ENCODE measurements at regions not wholly inside any gene's neighbourhood (a gene's known extent, or its start where the extent isn't known, plus 50 kb on each side); places are given as distances from the start of the nearest gene placed in this dataset.

- ChIA-PET POLR2A (no interaction called here), CTCF (no interaction called here)
- H3K27me3 ChIP-seq (ENCODE audit: control insufficient read depth in 1 of 2, insufficient read depth in 2 of 2, low read length in 2 of 2) = no peaks in the 10 kb centered on the region
- H3K27ac ChIP-seq (ENCODE audit: low read depth in 1 of 2, low read length in 2 of 2) = no peak overlapping the region
- H3K4me1 ChIP-seq (ENCODE audit: insufficient read depth, low read length) = no peaks in the 10 kb centered on the region
- Mint-ChIP-seq H3K9me3 (peaks cover 6% of the 10 kb centered on the region), H3K27ac (no peak overlapping the region), H3K4me1 (ENCODE audit: low read depth) (no peaks in the 10 kb centered on the region), H3K27me3 (no peaks in the 10 kb centered on the region), H3K4me3 (no peak overlapping the region), H3K36me3 (ENCODE audit: low read depth) (no peaks in the 10 kb centered on the region)
- intact Hi-C loops (cut with DNase I, micrococcal nuclease) = no loop called here
- no peak for TF ChIP-seq CTCF (IDR thresholded peaks at IDR 0.05)
- H3K4me3 ChIP-seq (ENCODE audit: low read length) = no peak overlapping the region
- H3K36me3 ChIP-seq (ENCODE audit: insufficient read depth, low read length) = no peaks in the 10 kb centered on the region
- ATAC-seq (ENCODE audit: poor library complexity) (no peak), DNase-seq (no peak)
- H3K9me3 ChIP-seq (ENCODE audit: control insufficient read depth in 1 of 2, insufficient read depth in 1 of 2, low read length in 2 of 2) = no peaks in the 10 kb centered on the region
Measured at GRCh38 chr1:219542828-219543518, 69.9 kb downstream of the ZC3H11B start.

DNA sequence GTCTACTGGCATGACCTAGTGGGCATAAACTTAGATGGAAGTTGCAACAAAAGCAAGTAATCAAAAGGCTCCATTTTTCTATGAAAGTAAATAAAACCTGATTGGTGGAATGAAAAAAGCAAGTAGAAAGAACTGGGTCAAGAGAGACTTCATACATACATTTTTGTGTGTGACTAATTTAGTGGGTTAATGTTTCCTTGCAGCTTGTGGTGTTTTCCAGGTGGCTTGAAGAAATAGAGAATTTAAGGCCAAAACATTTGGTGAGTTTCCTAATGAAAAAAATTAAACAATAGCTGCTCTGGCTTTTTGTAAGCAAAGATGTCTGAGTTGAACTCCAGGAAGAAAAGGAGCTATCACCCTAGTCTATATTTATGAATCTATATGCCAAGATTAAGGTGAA is 71.0 kb downstream of the ZC3H11B start:
- no peak overlapping the region for H3K4me3 ChIP-seq (ENCODE audit: low read length)
- Mint-ChIP-seq H3K9me3 (peaks cover 6% of the 10 kb centered on the region), H3K4me3 (no peak overlapping the region), H3K27ac (no peak overlapping the region), H3K27me3 (no peaks in the 10 kb centered on the region), H3K36me3 (ENCODE audit: low read depth) (no peaks in the 10 kb centered on the region), H3K4me1 (ENCODE audit: low read depth) (no peaks in the 10 kb centered on the region)
- POLR2A ChIA-PET = no interaction called here
- CTCF ChIA-PET = no interaction called here
- no peaks in the 10 kb centered on the region for H3K36me3 ChIP-seq (ENCODE audit: insufficient read depth, low read length)
- no peak for TF ChIP-seq CTCF (IDR thresholded peaks at IDR 0.05)
- DNase-seq (no peak), ATAC-seq (ENCODE audit: poor library complexity) (no peak)
- H3K9me3 ChIP-seq (ENCODE audit: control insufficient read depth in 1 of 2, insufficient read depth in 1 of 2, low read length in 2 of 2) = no peaks in the 10 kb centered on the region
- no peak overlapping the region for H3K27ac ChIP-seq (ENCODE audit: low read depth in 1 of 2, low read length in 2 of 2)
- intact Hi-C loops (cut with DNase I, micrococcal nuclease) = no loop called here
- no peaks in the 10 kb centered on the region for H3K27me3 ChIP-seq (ENCODE audit: control insufficient read depth in 1 of 2, insufficient read depth in 2 of 2, low read length in 2 of 2)
- no peaks in the 10 kb centered on the region for H3K4me1 ChIP-seq (ENCODE audit: insufficient read depth, low read length)

DNA sequence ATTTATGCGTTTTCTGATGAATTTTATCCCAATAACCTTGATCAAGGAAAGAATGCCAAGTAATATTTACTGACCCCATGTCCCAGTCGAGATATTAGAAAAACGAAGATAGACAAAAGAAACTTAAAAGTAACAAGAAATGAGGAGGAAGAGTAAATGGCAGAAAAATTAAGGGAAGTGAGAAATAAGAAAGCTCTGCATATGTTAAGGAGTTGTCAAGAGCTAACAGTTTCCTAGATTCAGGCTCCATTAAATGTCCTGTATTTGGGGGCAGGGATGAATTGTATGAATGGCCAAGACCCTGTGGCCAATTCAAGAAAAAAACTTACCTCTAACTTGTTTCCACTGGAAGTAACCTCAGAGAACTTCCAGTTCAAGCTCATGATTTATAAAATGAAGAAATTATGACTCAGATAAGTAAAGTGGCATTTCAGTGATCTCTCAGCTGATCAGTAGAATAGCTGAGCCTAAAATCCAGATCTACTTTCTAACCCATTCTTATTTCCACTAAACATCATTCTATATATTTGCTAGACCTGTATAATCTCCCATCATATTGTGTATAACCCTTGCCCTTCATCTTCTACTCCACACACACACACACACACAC is 73.2 kb downstream of the ZC3H11B start:
- no peak for TF ChIP-seq CTCF (IDR thresholded peaks at IDR 0.05)
- no peak for DNase-seq
- Mint-ChIP-seq H3K4me3 (no peak overlapping the region), H3K4me1 (ENCODE audit: low read depth) (no peaks in the 10 kb centered on the region), H3K36me3 (ENCODE audit: low read depth) (no peaks in the 10 kb centered on the region), H3K27me3 (no peaks in the 10 kb centered on the region), H3K9me3 (peaks cover 6% of the 10 kb centered on the region), H3K27ac (no peak overlapping the region)
- no peaks in the 10 kb centered on the region for H3K27me3 ChIP-seq (ENCODE audit: control insufficient read depth in 1 of 2, insufficient read depth in 2 of 2, low read length in 2 of 2)
- no peaks in the 10 kb centered on the region for H3K36me3 ChIP-seq (ENCODE audit: insufficient read depth, low read length)
- H3K9me3 ChIP-seq (ENCODE audit: control insufficient read depth in 1 of 2, insufficient read depth in 1 of 2, low read length in 2 of 2) = no peaks in the 10 kb centered on the region
- H3K4me1 ChIP-seq (ENCODE audit: insufficient read depth, low read length) = no peaks in the 10 kb centered on the region
- H3K4me3 ChIP-seq (ENCODE audit: low read length) = no peak overlapping the region
- ATAC-seq (ENCODE audit: poor library complexity) = no peak
- no peak overlapping the region for H3K27ac ChIP-seq (ENCODE audit: low read depth in 1 of 2, low read length in 2 of 2)
- POLR2A ChIA-PET = no interaction called here
- intact Hi-C loops (cut with DNase I, micrococcal nuclease) = no loop called here
- CTCF ChIA-PET = no interaction called here
